ENCODE measurements at regions not wholly inside any gene's neighbourhood (a gene's known extent, or its start where the extent isn't known, plus 50 kb on each side); places are given as distances from the start of the nearest gene placed in this dataset.
A peak's percentile ranks its signal among the peaks of the same experiment; 100 is the strongest.

DNA sequence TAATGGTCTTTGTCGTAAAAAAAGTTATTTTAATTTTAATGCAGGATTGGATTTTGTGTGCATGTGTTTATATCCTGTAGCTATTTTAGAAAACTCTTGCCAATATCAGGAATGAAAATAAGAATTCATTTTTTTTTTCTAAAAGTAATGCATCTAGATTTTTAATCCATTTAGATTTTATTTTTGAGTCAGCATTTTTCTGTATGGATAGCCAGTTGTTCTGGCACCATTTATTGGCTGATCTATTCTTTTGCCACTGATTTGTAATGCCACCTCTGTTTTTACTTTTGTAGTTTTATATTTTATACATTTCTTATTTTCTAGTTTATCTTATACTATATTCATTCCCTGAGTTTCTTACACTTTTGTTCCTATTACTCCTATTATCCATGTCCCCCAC, 343.0 kb downstream of the FOXG1 start:
- H4K20me1 ChIP-seq (replicated peaks; ENCODE audit: control insufficient read depth, insufficient read depth, low read length), result no peaks in the 10 kb centered on the region
- no peak for FAIRE-seq

GRCh38 chr14:29111554-29111953, 345.0 kb downstream of the FOXG1 start:
- Histone ChIP-seq H3K4me2 (ENCODE audit: insufficient read depth, low read length) (no peak overlapping the region), H3K79me2 (ENCODE audit: control insufficient read depth, insufficient read depth, low read length) (no peaks in the 10 kb centered on the region), H3K4me1 (replicated peaks in 1 of 2; ENCODE audit: control insufficient read depth in 2 of 2, insufficient read depth in 2 of 2, low read length in 2 of 2) (no peaks in the 10 kb centered on the region), H3K9ac (ENCODE audit: insufficient read depth in 1 of 2, low read depth in 2 of 2, low read length in 2 of 2) (no peak overlapping the region), H3K36me3 (ENCODE audit: control insufficient read depth, insufficient read depth, low read length) (no peaks in the 10 kb centered on the region), H4K20me1 (replicated peaks; ENCODE audit: control insufficient read depth, insufficient read depth, low read length) (no peaks in the 10 kb centered on the region), H3K4me3 (no peak overlapping the region), H3K9me1 (ENCODE audit: control insufficient read depth, insufficient read depth, low read length) (no peaks in the 10 kb centered on the region), H3K9me3 (replicated peaks; ENCODE audit: control insufficient read depth, insufficient read depth, low read depth, low read length) (no peaks in the 10 kb centered on the region; the same call in 1 of the 2 replicates), H3K27me3 (ENCODE audit: control insufficient read depth in 2 of 2, insufficient read depth in 2 of 2, low read length in 2 of 2) (no peaks in the 10 kb centered on the region), H3K27ac (ENCODE audit: extremely low read depth, low read depth, low read length) (no peak overlapping the region), H2AFZ (ENCODE audit: low read depth, low read length) (no peak overlapping the region)
- no peak for ATAC-seq
- ChIA-PET POLR2A (no interaction called here), CTCF (ENCODE audit: low intra/inter-chr PET ratio) (no interaction called here)
- DNase-seq (ENCODE audit: extremely low read depth in 1 of 4, low spot score in 3 of 4), result no peak
- no peak for TF ChIP-seq RBM25 (IDR thresholded peaks at IDR 0.05; ENCODE audit: low read depth, low read length, severe bottlenecking)
- no peak for TF ChIP-seq PHB2 (IDR thresholded peaks at IDR 0.05; ENCODE audit: low read depth)
- TF ChIP-seq ILF3 (IDR thresholded peaks at IDR 0.05; ENCODE audit: borderline replicate concordance), result no peak
- TF ChIP-seq NEUROD1 (IDR thresholded peaks at IDR 0.05; ENCODE audit: borderline replicate concordance, low read depth, low read length, partially characterized antibody), result no peak
- no peak for TF ChIP-seq ZNF696 (CRISPR knock-in tag; conservative IDR thresholded peaks at IDR 0.05)
- TF ChIP-seq ZNF639 (CRISPR knock-in tag; conservative IDR thresholded peaks at IDR 0.05 in 1 of 2, IDR thresholded peaks at IDR 0.05 in 1 of 2), result no peak
- TF ChIP-seq PML (IDR thresholded peaks at IDR 0.05; ENCODE audit: low read length), result no peak
- no peak for TF ChIP-seq PHF20 (IDR thresholded peaks at IDR 0.05; ENCODE audit: partially characterized antibody)
- TF ChIP-seq ZNF57 (CRISPR knock-in tag; IDR thresholded peaks at IDR 0.05), result no peak
- no peak for TF ChIP-seq ETS2 (tag; IDR thresholded peaks at IDR 0.05; ENCODE audit: borderline replicate concordance, poor library complexity, severe bottlenecking)
- no peak for TF ChIP-seq ZNF274 (IDR thresholded peaks at IDR 0.05; ENCODE audit: borderline replicate concordance, low read depth, low read length)
- no peak for TF ChIP-seq GTF2E2 (tag; IDR thresholded peaks at IDR 0.05)
- 10% methylated on average over 3 of the region's 3 CpGs for WGBS (ENCODE audit: insufficient coverage, low coverage, missing lambda C conversion rate)
- intact Hi-C loops (cut with micrococcal nuclease) (no loop called here), in situ Hi-C loops (cut with MboI) (no loop called here)
- BruUV-seq (replicated peaks), result no TSS peak
- FAIRE-seq, result no peak

More for the DNA sequence above, 343.0 kb downstream of the FOXG1 start:
- intact Hi-C loops (cut with micrococcal nuclease) (no loop called here), in situ Hi-C loops (cut with MboI) (no loop called here)
- Histone ChIP-seq H3K4me1 (replicated peaks in 1 of 2; ENCODE audit: control insufficient read depth in 2 of 2, insufficient read depth in 2 of 2, low read length in 2 of 2) (no peaks in the 10 kb centered on the region), H3K9me1 (ENCODE audit: control insufficient read depth, insufficient read depth, low read length) (no peaks in the 10 kb centered on the region), H2AFZ (ENCODE audit: low read depth, low read length) (no peak overlapping the region), H3K36me3 (ENCODE audit: control insufficient read depth, insufficient read depth, low read length) (no peaks in the 10 kb centered on the region), H3K27me3 (ENCODE audit: control insufficient read depth in 2 of 2, insufficient read depth in 2 of 2, low read length in 2 of 2) (no peaks in the 10 kb centered on the region), H3K4me2 (ENCODE audit: insufficient read depth, low read length) (no peak overlapping the region), H3K4me3 (no peak overlapping the region), H3K27ac (ENCODE audit: extremely low read depth, low read depth, low read length) (no peak overlapping the region), H3K9ac (ENCODE audit: insufficient read depth in 1 of 2, low read depth in 2 of 2, low read length in 2 of 2) (no peak overlapping the region), H3K79me2 (ENCODE audit: control insufficient read depth, insufficient read depth, low read length) (no peaks in the 10 kb centered on the region), H3K9me3 (replicated peaks; ENCODE audit: control insufficient read depth, insufficient read depth, low read depth, low read length) (no peaks in the 10 kb centered on the region; the same call in 1 of the 2 replicates)
- DNase-seq (ENCODE audit: extremely low read depth in 1 of 4, low spot score in 3 of 4), result no peak
- ChIA-PET CTCF (ENCODE audit: low intra/inter-chr PET ratio) (no interaction called here), POLR2A (no interaction called here)
- no TSS peak for BruUV-seq (replicated peaks)
- TF ChIP-seq ZNF668 (CRISPR knock-in tag; IDR thresholded peaks at IDR 0.05) (no peak), ZNF316 (IDR thresholded peaks at IDR 0.05) (peak; percentile 44; the same call in 1 of the 2 replicates)
- ATAC-seq, result no peak
- 12% methylated on average over 1 of the region's 1 CpG for WGBS (ENCODE audit: insufficient coverage, low coverage, missing lambda C conversion rate)
